Stimulated activated memory B cell treated with anti-CD40 and anti-IgM and Interleukin-4, amounts not matched to agents 10 μg/mL and 1 μg/mL and 100 μg/mL, for 72 hours (primary cell): ENCODE measurements at regions not wholly inside any gene's neighbourhood (a gene's known extent, or its start where the extent isn't known, plus 50 kb on each side); places are given as distances from the start of the nearest gene placed in this dataset.
"Not testable (repeated sequence)": the region's sequence is repeated elsewhere in the genome, so short reads cannot be mapped to it uniquely, and the experiment has no call there.

ENCODE experiments used
- ATAC-seq: fragments of 150-1000 bp; cut with Tn5 transposase; 2 replicates; pipeline ENCODE4 v1.10.0; 2021
- H3K27ac Mint-ChIP-seq: one replicate; pipeline ENCODE4 v1.8.0; 2022; ENCODE audit warnings: mild to moderate bottlenecking, mixed read lengths
- H3K27me3 Mint-ChIP-seq: one replicate; pipeline ENCODE4 v1.8.0; 2022; ENCODE audit warnings: mixed read lengths
- H3K36me3 Mint-ChIP-seq: one replicate; pipeline ENCODE4 v1.8.0; 2022; ENCODE audit warnings: mixed read lengths
- H3K4me1 Mint-ChIP-seq: one replicate; pipeline ENCODE4 v1.8.0; 2022; ENCODE audit warnings: mixed read lengths
- H3K4me3 Mint-ChIP-seq: one replicate; pipeline ENCODE4 v1.8.0; 2022; ENCODE audit warnings: mild to moderate bottlenecking, moderate library complexity, mixed read lengths
- H3K9me3 Mint-ChIP-seq: one replicate; pipeline ENCODE4 v1.8.0; 2022; ENCODE audit warnings: mixed read lengths

DNA sequence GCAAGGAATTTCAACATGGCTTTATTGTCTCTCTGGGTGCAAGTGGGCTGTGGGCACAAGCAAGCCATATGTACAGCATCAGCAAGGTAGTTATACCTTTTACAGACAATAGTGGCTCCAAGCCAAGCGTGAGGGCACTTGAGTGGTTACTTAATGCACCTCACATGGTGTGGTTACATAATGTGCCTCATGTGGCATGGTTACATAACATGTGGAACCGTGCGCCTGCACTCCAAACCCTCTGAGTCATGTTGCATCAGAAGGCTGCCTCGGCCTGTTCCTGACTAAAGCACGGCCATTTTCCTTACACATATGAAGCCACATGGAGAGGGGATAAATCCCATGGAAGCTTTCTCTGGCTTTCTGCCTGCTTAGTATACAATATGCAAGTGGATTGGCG, 150.9 kb downstream of the OSTF1 start:
- no peak for ATAC-seq
- H3K4me1 Mint-ChIP-seq, result no peaks in the 10 kb centered on the region
- H3K27ac Mint-ChIP-seq, result no peak overlapping the region
- H3K9me3 Mint-ChIP-seq, result peaks cover 6% of the 10 kb centered on the region
- no peak overlapping the region for H3K4me3 Mint-ChIP-seq
- H3K27me3 Mint-ChIP-seq, result no peaks in the 10 kb centered on the region
- H3K36me3 Mint-ChIP-seq, result no peaks in the 10 kb centered on the region

DNA sequence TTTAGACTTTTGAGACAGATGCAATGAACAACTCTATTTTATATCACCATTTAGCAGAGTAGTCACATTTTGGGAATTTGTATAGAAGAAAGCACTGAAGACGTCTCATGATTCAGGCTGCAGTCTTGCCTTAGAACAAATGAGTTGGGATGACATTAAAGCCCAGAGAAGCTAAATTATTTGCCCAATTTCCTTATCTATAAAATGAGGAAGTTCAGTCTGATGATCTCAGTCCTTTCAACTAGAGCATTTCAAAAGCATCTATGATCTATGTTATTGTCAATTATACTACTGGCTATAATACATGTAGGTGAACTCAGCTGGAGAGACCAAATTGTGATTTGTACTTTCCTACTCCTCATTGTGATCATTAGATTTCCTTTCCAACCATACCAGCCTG, 154.1 kb downstream of the OSTF1 start:
- Mint-ChIP-seq H3K27me3 (no peaks in the 10 kb centered on the region), H3K36me3 (peaks cover 16% of the 10 kb centered on the region), H3K9me3 (peaks cover 10% of the 10 kb centered on the region), H3K27ac (no peak overlapping the region), H3K4me3 (no peak overlapping the region), H3K4me1 (no peaks in the 10 kb centered on the region)
- ATAC-seq, result no peak

GRCh38 chr9:75246949-75247348, 158.6 kb downstream of the OSTF1 start:
- no peaks in the 10 kb centered on the region for H3K27me3 Mint-ChIP-seq
- peaks cover 31% of the 10 kb centered on the region for H3K9me3 Mint-ChIP-seq
- H3K4me3 Mint-ChIP-seq, result no peak overlapping the region
- H3K27ac Mint-ChIP-seq, result no peak overlapping the region
- H3K36me3 Mint-ChIP-seq, result peaks cover 42% of the 10 kb centered on the region
- ATAC-seq, result no peak
- no peaks in the 10 kb centered on the region for H3K4me1 Mint-ChIP-seq

DNA sequence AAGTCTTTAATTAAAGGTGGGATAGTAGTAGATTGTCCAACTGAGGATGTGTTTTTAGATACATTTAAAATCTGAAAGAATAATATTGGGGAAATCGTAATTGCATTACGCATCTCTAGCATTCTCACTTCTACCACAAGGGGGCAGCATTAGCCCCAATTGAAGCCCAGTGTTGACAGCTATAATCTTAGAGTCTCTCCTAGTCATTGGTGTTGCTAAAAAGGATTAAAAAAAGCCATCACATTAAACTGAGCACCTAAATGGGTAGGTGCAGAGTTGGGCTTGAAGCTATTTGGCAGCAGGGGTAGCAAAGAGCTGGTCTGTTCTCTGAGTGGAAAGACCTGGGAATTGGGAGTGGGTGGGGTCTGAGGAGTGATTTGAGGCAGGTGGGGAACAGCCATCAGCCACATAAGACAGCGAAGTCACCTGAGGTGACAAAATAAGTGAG, 177.2 kb downstream of the OSTF1 start:
- H3K9me3 Mint-ChIP-seq, result no peaks in the 10 kb centered on the region

DNA sequence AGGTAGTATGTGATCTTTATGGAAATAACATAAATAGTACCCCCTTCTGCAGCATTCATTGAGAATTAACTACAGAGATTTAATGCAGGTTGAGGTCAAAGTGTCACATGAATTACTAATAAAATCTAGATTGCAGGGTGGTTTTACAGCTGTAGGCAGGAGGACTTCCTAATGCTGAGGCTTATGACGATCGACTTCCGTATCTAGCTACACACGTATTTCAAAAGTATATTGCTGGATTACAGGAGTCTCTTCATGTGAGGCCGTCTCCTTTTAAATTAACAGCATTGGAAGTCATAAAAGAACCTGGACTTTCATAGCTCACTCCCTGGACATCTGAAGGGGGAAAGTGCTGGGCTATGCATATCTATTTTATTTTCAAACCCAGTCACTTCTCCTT, 180.9 kb downstream of the OSTF1 start:
- H3K27me3 Mint-ChIP-seq, result no peaks in the 10 kb centered on the region
- no peaks in the 10 kb centered on the region for H3K36me3 Mint-ChIP-seq
- no peak for ATAC-seq
- no peaks in the 10 kb centered on the region for H3K4me1 Mint-ChIP-seq
- no peak overlapping the region for H3K27ac Mint-ChIP-seq
- no peak overlapping the region for H3K4me3 Mint-ChIP-seq
- H3K9me3 Mint-ChIP-seq, result peaks cover 7% of the 10 kb centered on the region

More for the DNA sequence above, 177.2 kb downstream of the OSTF1 start:
- H3K4me3 Mint-ChIP-seq, result no peak overlapping the region
- H3K36me3 Mint-ChIP-seq, result peaks cover 10% of the 10 kb centered on the region
- no peaks in the 10 kb centered on the region for H3K27me3 Mint-ChIP-seq
- H3K27ac Mint-ChIP-seq, result no peak overlapping the region
- no peak for ATAC-seq
- H3K4me1 Mint-ChIP-seq, result no peaks in the 10 kb centered on the region

- not testable (repeated sequence) for H3K36me3 Mint-ChIP-seq, H3K27me3 Mint-ChIP-seq, H3K27ac Mint-ChIP-seq, H3K4me1 Mint-ChIP-seq, ATAC-seq, H3K4me3 Mint-ChIP-seq
- peaks cover 11% of the 10 kb centered on the region for H3K9me3 Mint-ChIP-seq
These were observed 184.7 kb downstream of the OSTF1 start for GRCh38 chr9:75273055-75273454.

- H3K4me1 Mint-ChIP-seq, result no peaks in the 10 kb centered on the region
- peaks cover 11% of the 10 kb centered on the region for H3K9me3 Mint-ChIP-seq
- ATAC-seq, result no peak
- no peak overlapping the region for H3K4me3 Mint-ChIP-seq
- H3K36me3 Mint-ChIP-seq, result peaks cover 6% of the 10 kb centered on the region
- H3K27ac Mint-ChIP-seq, result no peak overlapping the region
- H3K27me3 Mint-ChIP-seq, result no peaks in the 10 kb centered on the region
These were observed 186.5 kb downstream of the OSTF1 start for GRCh38 chr9:75274781-75275180.

DNA sequence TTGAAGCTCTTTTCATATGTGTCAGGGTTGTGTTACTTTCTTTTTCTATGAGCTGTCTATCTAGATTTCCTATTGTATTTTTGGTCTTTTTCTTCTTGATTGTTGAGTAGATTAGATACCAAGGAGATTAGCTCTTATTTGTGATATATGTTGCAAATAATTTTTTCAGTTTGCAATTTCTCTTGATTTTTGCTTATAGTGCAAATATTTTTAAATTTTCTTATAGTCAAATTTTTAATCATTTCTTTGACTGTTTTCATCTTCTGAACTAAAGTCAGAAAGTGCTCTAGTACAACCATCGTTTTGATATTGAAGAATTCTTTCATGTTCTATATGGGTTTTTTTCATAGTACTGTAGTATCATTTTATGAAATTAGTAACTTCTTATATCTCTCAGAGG, 193.7 kb downstream of the OSTF1 start:
- peaks cover 4% of the 10 kb centered on the region for H3K9me3 Mint-ChIP-seq
- no peaks in the 10 kb centered on the region for H3K27me3 Mint-ChIP-seq
- H3K4me1 Mint-ChIP-seq, result peaks cover 6% of the 10 kb centered on the region
- ATAC-seq, result no peak
- H3K4me3 Mint-ChIP-seq, result no peak overlapping the region
- H3K36me3 Mint-ChIP-seq, result peaks cover 6% of the 10 kb centered on the region
- H3K27ac Mint-ChIP-seq, result no peak overlapping the region

DNA sequence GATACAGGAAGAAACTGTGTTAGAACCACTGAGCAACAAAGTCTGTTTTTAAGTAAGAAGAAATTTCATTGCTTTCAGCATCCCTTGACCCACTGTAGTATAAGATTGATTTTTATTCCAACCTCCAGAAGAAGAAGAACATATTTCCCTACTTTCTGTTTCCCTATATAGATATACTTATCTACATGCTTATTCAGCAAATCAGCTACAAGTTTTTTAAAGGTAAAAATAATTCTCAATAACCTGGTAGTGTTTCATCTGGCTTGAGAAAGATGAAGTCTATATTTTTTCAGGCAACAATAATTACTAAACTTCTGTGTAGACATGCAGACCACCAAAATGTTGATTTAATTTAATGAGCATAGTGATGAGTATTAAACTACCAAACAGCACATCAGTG, 201.0 kb downstream of the OSTF1 start:
- Mint-ChIP-seq H3K36me3 (peaks cover 6% of the 10 kb centered on the region), H3K4me3 (no peak overlapping the region), H3K9me3 (no peaks in the 10 kb centered on the region), H3K27me3 (no peaks in the 10 kb centered on the region), H3K4me1 (no peaks in the 10 kb centered on the region), H3K27ac (no peak overlapping the region)
- ATAC-seq, result no peak

- no peaks in the 10 kb centered on the region for H3K36me3 Mint-ChIP-seq
These were observed 211.0 kb downstream of the OSTF1 start for GRCh38 chr9:75299324-75299723.

DNA sequence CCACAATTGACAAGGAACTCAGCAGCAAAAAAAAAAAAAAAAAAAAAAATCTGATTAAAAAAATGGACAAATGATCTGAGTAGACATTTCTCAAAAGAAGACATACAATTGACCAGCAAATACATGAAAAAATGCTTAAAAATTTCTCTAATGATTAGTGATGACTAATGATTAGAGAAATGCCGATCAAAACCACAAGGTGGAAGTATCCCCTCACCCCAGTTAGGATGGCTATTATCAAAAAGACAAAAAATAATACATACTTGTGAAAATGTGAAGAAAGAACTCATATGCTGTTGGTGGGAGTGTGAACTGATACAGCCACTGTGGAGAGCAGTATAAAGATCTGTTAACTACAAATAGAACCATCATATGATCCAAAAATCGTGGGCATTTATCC, 245.3 kb downstream of the OSTF1 start:
- no peak overlapping the region for H3K4me3 Mint-ChIP-seq
- H3K27me3 Mint-ChIP-seq, result no peaks in the 10 kb centered on the region
- H3K9me3 Mint-ChIP-seq, result peaks cover 10% of the 10 kb centered on the region
- H3K36me3 Mint-ChIP-seq, result no peaks in the 10 kb centered on the region
- H3K27ac Mint-ChIP-seq, result no peak overlapping the region
- H3K4me1 Mint-ChIP-seq, result no peaks in the 10 kb centered on the region
- ATAC-seq, result no peak

More at GRCh38 chr9:75299324-75299723, 211.0 kb downstream of the OSTF1 start:
- no peaks in the 10 kb centered on the region for H3K4me1 Mint-ChIP-seq
- no peaks in the 10 kb centered on the region for H3K27me3 Mint-ChIP-seq
- H3K4me3 Mint-ChIP-seq, result no peak overlapping the region
- ATAC-seq, result no peak
- no peak overlapping the region for H3K27ac Mint-ChIP-seq
- H3K9me3 Mint-ChIP-seq, result no peaks in the 10 kb centered on the region

- no peaks in the 10 kb centered on the region for H3K27me3 Mint-ChIP-seq
- H3K4me3 Mint-ChIP-seq, result no peak overlapping the region
- H3K4me1 Mint-ChIP-seq, result no peaks in the 10 kb centered on the region
- no peak overlapping the region for H3K27ac Mint-ChIP-seq
- no peak for ATAC-seq
- H3K9me3 Mint-ChIP-seq, result peaks cover 8% of the 10 kb centered on the region
- no peaks in the 10 kb centered on the region for H3K36me3 Mint-ChIP-seq
These were observed 270.5 kb downstream of the OSTF1 start for GRCh38 chr9:75358846-75359245.

DNA sequence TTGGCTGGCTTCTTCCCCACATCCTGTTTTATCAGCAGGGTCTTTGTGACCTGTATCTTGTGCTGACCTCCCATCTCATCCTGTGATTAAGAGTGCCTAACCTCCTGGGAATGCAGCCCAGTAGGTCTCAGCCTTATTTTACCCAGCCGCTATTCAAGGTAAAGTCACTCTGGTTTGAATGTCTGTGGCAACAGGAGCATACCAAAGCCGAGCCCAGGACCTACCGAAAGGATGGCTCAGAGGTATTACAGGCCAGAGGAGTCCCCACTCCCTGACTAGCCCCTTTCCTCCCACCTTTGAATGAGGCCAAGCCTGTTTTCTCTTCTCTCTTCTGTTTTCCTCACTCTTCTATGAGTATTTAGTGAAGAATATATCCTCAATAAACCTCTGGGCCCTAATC, 271.3 kb downstream of the OSTF1 start:
- ATAC-seq, result no peak
- H3K9me3 Mint-ChIP-seq, result peaks cover 13% of the 10 kb centered on the region
- no peaks in the 10 kb centered on the region for H3K4me1 Mint-ChIP-seq
- H3K27ac Mint-ChIP-seq, result no peak overlapping the region
- H3K36me3 Mint-ChIP-seq, result no peaks in the 10 kb centered on the region
- no peak overlapping the region for H3K4me3 Mint-ChIP-seq
- no peaks in the 10 kb centered on the region for H3K27me3 Mint-ChIP-seq

GRCh38 chr9:75360252-75360651, 271.9 kb downstream of the OSTF1 start:
- H3K27me3 Mint-ChIP-seq, result no peaks in the 10 kb centered on the region
- no peak overlapping the region for H3K4me3 Mint-ChIP-seq
- ATAC-seq, result no peak
- H3K9me3 Mint-ChIP-seq, result peaks cover 13% of the 10 kb centered on the region
- H3K27ac Mint-ChIP-seq, result no peak overlapping the region
- H3K36me3 Mint-ChIP-seq, result no peaks in the 10 kb centered on the region
- H3K4me1 Mint-ChIP-seq, result no peaks in the 10 kb centered on the region

- H3K36me3 Mint-ChIP-seq, H3K4me1 Mint-ChIP-seq, H3K27ac Mint-ChIP-seq, H3K27me3 Mint-ChIP-seq, ATAC-seq, H3K4me3 Mint-ChIP-seq: not testable (repeated sequence)
- peaks cover 13% of the 10 kb centered on the region for H3K9me3 Mint-ChIP-seq
These were observed 274.1 kb downstream of the OSTF1 start for GRCh38 chr9:75362446-75362845.

DNA sequence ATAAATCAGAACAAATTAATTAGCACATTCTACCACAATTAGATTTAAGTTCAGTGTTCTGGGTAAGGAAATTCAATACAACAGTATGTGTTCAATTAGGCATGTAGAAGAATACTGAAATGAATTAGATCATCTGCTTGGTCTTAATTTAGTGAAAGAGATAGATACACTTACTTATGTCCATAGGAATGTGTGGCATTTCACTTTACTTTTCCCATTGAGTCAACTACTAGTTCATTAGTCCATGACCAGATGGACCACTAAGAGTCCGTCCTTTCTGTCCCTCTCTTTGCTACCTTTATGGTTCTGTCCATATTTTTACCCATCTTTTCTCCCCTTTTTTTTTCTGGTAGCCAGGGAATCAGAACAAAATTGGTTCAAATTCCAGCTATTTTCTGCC, 276.9 kb downstream of the OSTF1 start:
- ATAC-seq, result no peak
- no peaks in the 10 kb centered on the region for H3K36me3 Mint-ChIP-seq
- no peak overlapping the region for H3K4me3 Mint-ChIP-seq
- no peaks in the 10 kb centered on the region for H3K4me1 Mint-ChIP-seq
- H3K27ac Mint-ChIP-seq, result no peak overlapping the region
- H3K9me3 Mint-ChIP-seq, result peaks cover 13% of the 10 kb centered on the region
- H3K27me3 Mint-ChIP-seq, result no peaks in the 10 kb centered on the region

DNA sequence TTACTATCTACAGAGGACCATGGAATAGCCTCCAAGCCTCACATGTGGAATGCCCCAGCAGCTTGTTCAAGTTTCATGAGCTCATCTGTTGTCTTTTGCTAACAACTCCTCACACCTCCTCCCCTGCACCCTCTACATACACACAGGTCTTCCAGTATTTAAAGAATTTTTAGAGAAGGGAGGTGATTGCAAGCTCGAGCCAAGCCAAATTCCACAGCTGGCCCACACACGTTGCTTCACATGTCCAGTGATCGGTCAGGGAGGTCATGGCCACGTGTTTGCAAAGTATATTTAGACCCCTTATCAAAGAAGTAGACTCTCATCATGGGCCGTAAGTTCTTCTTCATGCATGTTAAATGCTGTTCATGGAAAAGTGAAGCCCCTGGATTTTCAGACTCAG, 281.7 kb downstream of the OSTF1 start:
- peak; percentile 8 for ATAC-seq
- Mint-ChIP-seq H3K27me3 (no peaks in the 10 kb centered on the region), H3K4me3 (no peak overlapping the region), H3K9me3 (no peaks in the 10 kb centered on the region), H3K36me3 (no peaks in the 10 kb centered on the region), H3K27ac (no peak overlapping the region), H3K4me1 (no peaks in the 10 kb centered on the region)
